ENCODE measurements at regions not wholly inside any gene's neighbourhood (a gene's known extent, or its start where the extent isn't known, plus 50 kb on each side); places are given as distances from the start of the nearest gene placed in this dataset.

DNA sequence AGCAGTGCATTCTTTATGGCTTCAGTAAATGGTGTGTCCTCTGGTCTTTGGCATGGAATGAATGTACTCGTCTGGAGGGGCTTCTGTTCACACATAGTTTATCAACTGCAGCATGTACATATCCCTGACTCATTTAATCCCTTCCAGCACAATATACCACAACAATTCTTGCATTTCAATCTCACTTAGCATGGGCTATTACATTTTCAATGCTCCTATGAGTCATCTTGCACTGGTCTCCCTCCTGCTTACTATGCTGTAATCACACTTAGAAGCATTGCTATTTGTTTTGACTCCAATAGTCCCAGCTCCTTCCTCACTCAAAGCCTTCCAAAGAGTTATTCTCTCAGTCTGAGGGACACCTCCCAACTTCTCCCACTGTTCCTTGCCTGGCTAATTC lies 180.9 kb upstream of the NUDT10 start:
- TF ChIP-seq, protein P1, sequence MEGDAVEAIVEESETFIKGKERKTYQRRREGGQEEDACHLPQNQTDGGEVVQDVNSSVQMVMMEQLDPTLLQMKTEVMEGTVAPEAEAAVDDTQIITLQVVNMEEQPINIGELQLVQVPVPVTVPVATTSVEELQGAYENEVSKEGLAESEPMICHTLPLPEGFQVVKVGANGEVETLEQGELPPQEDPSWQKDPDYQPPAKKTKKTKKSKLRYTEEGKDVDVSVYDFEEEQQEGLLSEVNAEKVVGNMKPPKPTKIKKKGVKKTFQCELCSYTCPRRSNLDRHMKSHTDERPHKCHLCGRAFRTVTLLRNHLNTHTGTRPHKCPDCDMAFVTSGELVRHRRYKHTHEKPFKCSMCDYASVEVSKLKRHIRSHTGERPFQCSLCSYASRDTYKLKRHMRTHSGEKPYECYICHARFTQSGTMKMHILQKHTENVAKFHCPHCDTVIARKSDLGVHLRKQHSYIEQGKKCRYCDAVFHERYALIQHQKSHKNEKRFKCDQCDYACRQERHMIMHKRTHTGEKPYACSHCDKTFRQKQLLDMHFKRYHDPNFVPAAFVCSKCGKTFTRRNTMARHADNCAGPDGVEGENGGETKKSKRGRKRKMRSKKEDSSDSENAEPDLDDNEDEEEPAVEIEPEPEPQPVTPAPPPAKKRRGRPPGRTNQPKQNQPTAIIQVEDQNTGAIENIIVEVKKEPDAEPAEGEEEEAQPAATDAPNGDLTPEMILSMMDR (IDR thresholded peaks at IDR 0.05) = no peak

DNA sequence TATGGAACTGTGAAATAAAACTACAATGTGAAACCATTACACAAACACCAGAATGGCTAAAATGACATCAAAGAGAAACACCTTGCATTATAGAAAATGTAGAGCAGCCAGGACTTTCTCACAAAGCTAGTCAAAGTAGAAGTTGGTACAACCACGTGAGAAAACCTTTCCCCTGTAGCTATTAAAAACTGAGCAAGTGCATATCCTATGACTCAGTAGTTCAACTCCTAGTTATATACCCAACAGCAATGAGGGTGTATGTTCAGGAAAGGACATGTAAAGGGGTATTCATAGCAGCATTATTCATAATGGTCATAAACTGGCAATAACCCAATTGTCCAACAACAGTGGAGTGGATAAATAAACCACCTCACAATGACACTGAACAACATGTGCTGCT lies 177.5 kb upstream of the NUDT10 start:
- TF ChIP-seq, protein P1 (IDR thresholded peaks at IDR 0.05) = no peak

DNA sequence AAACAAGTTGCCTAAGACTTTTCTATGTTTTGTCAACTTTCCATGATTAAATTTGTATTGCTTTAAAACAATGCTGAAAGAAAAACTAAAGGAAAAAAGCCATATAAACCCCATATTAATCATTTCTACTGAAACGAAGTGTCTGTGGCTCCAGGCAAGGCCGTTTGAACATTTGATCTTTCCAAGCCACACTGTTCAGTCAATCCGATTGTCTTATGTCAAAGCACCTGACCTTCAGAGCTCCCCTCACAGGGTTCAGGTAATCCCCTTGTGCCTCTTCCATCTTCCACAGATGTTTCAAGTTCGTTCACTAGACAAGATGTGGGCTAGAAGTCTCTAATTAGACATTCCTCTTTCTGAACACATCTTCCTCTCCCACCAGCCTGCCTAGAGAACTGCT lies 177.1 kb upstream of the NUDT10 start:
- TF ChIP-seq, protein P1 (IDR thresholded peaks at IDR 0.05) = no peak

DNA sequence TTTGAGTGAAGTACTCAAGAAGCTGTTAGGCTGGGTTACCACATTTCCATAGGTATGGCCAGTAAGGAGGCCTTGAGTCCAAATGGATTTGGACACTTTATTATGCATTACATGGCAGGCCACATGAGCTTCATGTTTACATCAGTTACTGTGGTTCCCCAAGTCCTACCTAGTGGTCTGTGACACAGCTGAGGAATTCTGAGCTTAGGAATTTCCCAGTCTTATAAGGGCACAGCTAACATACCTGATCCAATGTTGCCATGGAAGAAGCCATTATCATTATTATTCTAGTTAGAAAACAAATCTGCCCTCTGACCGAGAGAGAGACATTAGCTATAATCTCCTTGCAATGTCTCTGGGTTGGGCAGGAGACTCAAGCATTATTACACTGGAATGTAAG lies 174.4 kb upstream of the NUDT10 start:
- TF ChIP-seq, protein P1 (IDR thresholded peaks at IDR 0.05) = no peak

DNA sequence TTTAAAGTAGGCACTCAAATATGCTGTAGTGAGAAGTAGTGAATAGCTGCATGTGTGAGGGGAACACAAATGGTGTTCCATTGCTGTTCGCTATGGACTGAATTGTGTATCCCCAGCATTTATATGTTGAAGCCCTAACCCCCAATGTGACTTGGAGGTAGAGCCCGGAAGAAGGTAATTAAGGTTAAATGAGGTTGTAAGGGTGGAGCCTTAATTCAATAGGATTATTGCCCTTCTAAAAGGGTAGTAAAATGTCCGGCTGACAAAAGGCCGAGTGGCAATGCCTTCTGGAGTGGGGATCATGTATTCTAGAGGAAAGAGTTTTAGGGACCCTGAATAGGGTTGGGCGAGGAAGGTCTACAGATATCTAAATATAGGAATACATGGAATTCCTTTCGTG lies 168.9 kb upstream of the NUDT10 start:
- TF ChIP-seq, protein P1 (IDR thresholded peaks at IDR 0.05) = no peak

DNA sequence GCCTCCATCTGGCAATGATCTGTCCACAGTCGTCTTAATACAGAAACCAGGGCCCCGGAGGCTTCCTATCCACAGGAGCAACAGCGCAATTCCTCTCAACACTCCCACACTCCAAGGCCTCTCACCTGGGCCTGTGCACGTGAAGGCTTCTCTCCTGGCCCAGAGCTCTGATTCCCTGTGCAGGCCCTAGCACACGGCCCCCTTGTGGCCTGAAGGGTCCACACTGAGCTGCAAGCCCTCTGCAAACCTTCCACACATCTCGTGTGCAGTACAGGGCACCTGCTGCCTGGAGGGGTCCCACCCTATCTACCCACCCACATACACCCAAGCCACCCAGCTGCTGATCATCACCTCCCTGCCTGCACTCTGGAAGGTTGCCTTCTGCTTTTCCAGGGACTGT lies 150.1 kb upstream of the NUDT10 start:
- TF ChIP-seq, protein P1 (IDR thresholded peaks at IDR 0.05) = no peak

DNA sequence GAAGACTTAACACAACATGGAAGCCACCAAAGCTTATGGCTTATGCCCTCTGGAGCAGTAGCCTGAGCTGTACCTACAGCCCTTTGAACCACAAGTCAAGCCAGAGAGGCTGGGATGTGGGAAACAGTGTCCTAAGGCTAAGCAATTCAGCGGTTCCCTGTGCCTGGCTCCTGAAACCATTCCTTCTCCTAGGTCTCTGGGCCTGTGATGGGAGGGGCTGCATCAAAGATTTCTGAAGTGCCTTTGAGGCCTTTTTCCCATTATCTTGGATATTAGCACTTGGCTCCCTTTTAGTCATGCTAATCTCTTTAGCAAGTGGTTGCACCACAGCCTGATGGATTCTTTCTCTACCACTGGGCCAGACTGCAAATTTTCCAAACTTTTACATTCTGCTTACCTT lies 140.5 kb upstream of the NUDT10 start:
- TF ChIP-seq, protein P1 (IDR thresholded peaks at IDR 0.05) = no peak

DNA sequence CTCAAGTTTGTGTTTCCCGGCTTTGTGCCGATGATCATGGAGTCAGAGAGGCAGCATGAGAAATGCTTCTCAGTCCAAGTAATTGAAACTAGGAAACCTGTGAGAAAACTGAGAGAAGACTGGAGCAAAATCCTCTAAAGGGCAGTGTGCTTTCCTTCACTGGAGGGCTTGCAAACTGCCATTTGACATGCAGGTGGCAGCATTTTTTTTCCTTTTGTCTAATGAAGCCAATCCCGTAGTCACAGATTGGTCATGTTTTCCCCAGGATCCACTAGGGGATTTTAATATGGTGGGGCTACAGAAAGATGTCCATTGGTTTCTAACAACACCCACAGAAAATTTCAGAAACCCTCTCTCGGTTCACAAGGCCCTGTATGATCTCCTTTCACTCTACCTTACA lies 117.4 kb upstream of the NUDT10 start:
- TF ChIP-seq, protein P1 (IDR thresholded peaks at IDR 0.05) = no peak; the same call in 1 of the 2 replicates

All from LNCAP (cell line).